ENCODE measurements at regions not wholly inside any gene's neighbourhood (a gene's known extent, or its start where the extent isn't known, plus 50 kb on each side); places are given as distances from the start of the nearest gene placed in this dataset.
"Not testable (repeated sequence)": the region's sequence is repeated elsewhere in the genome, so short reads cannot be mapped to it uniquely, and the experiment has no call there.

DNA sequence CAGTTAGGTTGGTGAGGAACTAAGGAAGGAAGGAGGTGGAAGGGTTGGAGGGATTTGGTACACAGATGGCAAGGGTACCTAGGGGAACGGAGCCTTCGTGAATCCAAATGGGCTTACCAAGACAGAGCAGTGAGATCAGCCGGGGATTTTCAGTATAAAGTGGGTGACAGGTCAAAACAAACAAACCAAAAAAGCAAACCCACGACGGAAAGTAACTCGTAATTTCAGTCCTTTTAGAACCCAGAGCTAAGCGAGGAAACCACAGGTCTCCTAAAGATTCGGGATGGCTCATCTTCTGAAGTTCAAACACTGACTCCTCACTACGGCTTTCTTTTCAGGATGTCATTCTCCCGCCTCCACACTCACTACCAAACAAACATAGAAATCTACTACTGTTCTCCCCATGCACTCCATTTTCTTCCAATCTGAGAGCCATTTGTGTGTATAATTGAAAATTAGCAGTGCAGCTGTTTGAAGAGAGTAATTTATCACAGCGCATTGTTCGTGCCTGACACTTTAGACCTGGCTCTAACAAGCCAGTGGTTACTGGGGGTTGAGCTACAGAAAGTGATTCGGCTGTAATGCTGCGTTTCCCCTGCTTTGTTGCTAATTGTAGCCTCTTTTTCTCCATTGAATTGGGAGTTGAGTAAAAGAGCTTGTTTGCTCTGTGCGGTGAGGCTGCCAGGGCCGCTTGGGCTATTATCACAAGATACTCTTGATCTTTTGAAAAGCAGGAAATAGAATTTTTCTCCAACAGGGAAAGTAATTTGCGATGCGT, 64.7 kb upstream of the CCDC39 start:
- H3K4me3 ChIP-seq (ENCODE audit: low read depth, low read length), result no peak overlapping the region
- DNase-seq (ENCODE audit: low read depth), result no peak

GRCh38 chr3:180747805-180748361, 68.6 kb upstream of the CCDC39 start:
- no peak overlapping the region for H3K4me3 ChIP-seq (ENCODE audit: low read depth, low read length)
- DNase-seq (ENCODE audit: low read depth), result no peak

GRCh38 chr3:180749322-180749721, 70.0 kb upstream of the CCDC39 start:
- DNase-seq (ENCODE audit: low read depth), result no peak
- no peak overlapping the region for H3K4me3 ChIP-seq (ENCODE audit: low read depth, low read length)

DNA sequence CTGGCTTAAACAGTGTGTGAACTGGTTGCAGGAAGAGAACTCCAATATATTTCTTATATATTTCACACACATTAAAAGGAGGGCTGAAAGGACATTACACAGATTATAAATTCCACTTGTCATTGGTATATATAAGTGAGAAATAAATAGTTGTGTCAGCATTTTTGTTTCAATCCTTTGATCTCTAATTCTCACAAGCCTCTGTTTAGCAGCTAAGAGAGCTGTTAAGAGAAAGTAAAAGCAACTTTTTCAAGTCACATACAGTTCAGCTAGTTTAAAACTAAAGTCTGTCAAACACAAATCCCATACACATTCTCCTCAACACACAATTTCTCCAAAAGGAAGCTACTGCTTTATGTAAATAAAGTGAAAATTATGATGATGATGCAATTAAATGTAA, 70.5 kb upstream of the CCDC39 start:
- no peak overlapping the region for H3K4me3 ChIP-seq (ENCODE audit: low read depth, low read length)
- no peak for DNase-seq (ENCODE audit: low read depth)

DNA sequence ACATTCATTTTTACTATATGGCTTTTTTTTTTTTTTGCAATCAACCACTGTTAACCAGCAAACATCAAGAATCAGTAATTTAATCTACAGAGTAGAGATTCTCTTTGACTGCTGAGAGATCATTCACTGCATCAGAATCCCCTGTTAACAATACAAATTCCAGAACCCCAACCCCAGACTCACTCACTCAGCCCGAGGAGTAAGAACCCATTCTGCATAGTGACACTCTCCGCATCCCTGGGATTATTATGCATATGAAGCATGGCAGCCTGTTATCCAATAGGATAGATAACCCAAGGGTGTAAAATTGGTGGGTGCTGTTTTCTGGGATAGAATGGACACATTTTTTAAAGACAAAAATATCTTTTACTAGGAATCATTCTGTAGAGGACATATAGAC, 76.3 kb upstream of the CCDC39 start:
- no peak overlapping the region for H3K4me3 ChIP-seq (ENCODE audit: low read depth, low read length)

GRCh38 chr3:180762866-180763265, 83.6 kb upstream of the CCDC39 start:
- H3K4me3 ChIP-seq (ENCODE audit: low read depth, low read length), result no peak overlapping the region
- no peak for DNase-seq (ENCODE audit: low read depth)

More for the DNA sequence above, 76.3 kb upstream of the CCDC39 start:
- no peak for DNase-seq (ENCODE audit: low read depth)

- no peak for DNase-seq (ENCODE audit: low read depth)
- H3K4me3 ChIP-seq (ENCODE audit: low read depth, low read length), result no peak overlapping the region
These were observed 85.2 kb upstream of the CCDC39 start for GRCh38 chr3:180764481-180764880.

GRCh38 chr3:180770639-180771038, 91.3 kb upstream of the CCDC39 start:
- no peak for DNase-seq (ENCODE audit: low read depth)
- H3K4me3 ChIP-seq (ENCODE audit: low read depth, low read length), result no peak overlapping the region

DNA sequence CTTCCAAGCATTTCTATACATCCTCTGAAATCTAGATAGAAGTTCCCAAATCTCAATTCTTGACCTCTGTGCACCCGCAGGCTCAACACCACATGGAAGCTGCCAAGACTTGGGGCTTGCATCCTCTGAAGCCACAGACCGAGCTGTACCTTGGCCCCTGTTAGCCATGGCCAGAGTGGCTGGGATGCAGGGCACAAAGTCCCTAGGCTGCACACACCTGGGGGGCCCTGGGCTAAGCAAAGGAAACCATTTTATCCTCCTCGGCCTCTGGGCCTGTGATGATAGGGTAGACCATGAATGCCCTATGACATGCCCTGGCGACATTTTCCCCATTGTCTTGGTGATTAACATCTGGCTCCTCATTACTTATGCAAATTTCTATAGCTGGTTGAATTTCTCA, 97.1 kb upstream of the CCDC39 start:
- no peak overlapping the region for H3K4me3 ChIP-seq (ENCODE audit: low read depth, low read length)
- DNase-seq (ENCODE audit: low read depth), result no peak

DNA sequence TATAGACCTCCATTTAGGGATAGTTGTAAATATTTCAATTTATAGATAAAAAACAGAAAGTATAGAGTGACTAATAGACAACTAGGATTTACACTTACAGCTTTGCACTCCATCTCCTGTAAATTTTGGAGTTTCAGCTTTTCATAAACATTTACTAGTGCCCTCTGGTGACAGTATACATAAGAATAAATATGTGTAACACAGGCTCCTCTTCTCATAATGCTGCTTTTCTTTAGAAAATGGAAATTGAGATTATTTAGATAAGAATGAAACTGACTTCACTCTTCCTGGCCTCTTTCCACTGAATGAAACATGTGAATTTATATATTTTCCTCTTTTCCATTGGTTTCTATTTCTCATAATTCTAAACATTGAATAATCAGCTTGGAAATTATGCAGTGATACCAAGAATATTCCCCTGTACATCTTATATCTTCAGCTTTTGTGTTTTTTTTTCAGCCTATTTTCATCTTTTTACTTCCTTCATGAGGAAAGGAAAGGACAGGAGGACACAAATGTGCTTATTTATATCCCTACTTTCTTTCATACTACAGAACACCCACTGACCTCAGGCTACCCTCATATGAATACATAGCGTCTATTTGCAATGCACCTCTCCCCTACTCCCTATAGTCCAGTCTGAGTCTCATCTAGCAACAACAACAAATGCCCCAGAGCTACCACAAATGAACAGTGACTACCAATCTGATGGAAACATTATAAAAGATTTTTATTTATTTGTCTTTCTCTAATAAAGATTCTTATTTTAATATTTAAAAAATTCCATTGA, 103.1 kb upstream of the CCDC39 start:
- no peak overlapping the region for H3K4me3 ChIP-seq (ENCODE audit: low read depth, low read length)
- DNase-seq (ENCODE audit: low read depth), result no peak

DNA sequence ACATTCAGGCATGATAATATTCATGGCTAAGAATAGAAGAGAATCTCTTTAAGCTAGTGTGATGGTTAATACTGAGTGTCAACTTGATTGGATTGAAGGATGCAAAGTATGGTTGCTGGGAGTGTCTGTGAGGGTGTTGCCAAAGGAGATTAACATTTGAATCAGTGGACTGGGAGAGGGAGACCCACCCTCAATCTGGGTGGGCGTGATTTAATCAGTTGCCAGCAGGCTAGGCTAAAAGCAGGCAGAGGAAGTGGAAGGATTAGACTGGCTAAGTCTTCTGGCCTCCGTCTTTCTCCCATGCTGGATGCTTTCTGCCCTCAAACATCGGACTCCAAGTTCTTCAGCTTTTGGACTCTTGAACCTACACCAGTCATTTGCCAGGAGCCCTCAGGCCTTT, 106.9 kb upstream of the CCDC39 start:
- DNase-seq (ENCODE audit: low read depth); H3K4me3 ChIP-seq (ENCODE audit: low read depth, low read length): not testable (repeated sequence)

DNA sequence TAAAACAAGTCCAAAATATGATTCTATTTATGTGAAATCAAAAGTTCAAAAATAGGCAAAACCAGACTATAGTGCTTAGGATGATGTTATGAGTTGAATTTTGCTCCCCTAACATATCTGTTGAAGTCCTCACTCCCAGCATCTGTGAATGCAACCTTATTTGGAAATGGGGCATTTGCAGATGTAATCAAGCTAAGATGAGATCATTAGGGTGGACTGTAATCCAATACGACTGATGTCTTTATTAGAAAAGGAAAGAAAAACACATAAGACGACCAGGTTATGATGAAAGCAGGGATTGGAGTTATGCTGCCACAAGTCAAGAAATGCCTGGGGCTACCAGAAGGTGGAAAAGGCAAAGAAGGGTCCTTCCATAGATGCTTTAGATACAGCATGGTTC, 110.5 kb upstream of the CCDC39 start:
- no peak for DNase-seq (ENCODE audit: low read depth)
- no peak overlapping the region for H3K4me3 ChIP-seq (ENCODE audit: low read depth, low read length)

DNA sequence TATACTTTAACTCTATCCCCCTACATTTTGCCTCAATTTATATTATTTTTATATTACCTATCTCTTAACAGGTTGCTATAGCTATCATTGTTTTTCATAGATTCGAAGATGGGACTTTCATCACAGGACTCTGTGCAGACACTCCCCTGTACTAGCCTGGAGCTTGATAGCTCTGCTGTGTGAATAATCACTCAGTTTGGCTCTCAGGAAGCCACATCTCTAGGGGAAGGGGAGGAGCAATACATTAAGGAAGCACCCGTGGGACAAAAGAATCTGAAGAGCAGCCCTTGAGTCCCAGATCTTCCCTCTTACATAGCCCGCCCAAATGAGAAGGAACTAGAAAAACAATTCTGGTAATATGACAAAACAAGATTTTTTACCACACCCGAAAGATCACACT, 114.3 kb upstream of the FXR1 start:
- no peak for DNase-seq (ENCODE audit: low read depth)
- H3K4me3 ChIP-seq (ENCODE audit: low read depth, low read length), result no peak overlapping the region

DNA sequence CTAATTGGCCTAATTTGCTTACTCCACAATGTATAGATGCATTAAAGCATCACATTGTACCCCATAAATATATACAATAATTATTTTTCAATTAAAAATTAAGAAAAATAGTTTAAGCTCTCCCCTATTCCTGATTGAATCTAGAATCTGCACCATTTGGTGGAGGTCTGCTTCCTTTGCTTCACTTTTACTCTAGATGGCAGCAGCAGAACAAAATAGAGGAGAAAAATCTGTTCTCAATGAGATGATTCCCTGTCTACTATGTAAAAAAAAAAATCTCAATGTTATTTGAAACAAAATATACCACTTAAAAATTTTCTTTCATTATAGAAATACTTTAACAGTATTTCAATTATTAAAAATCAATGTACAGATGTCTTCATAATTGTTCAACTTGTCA, 109.6 kb upstream of the FXR1 start:
- DNase-seq (ENCODE audit: low read depth), result no peak
- H3K4me3 ChIP-seq (ENCODE audit: low read depth, low read length), result no peak overlapping the region

DNA sequence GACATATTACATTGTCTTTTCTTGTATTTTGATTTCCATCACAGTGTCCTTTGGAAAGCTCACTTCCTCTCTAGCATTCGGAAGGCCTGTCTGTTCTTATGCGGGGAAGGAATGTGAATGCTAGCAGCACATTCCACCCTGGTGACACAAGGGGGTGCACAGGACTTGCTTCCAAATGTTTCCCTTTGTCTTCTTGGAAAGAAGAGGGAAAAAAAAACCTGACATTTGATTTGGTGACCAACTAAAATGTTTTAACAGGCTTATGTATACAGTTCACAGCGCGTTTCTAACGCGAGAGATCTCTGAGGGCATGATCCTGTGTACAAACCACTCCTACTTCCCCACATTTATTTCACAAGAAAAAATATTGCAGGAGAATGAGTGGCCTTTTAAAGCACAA, 107.6 kb upstream of the FXR1 start:
- peak; percentile 11 for DNase-seq (ENCODE audit: low read depth)
- H3K4me3 ChIP-seq (ENCODE audit: low read depth, low read length), result no peak overlapping the region

GRCh38 chr3:180808823-180809575, 103.5 kb upstream of the FXR1 start:
- DNase-seq (ENCODE audit: low read depth), result no peak
- H3K4me3 ChIP-seq (ENCODE audit: low read depth, low read length), result no peak overlapping the region

GRCh38 chr3:180820400-180820799, 92.1 kb upstream of the FXR1 start:
- DNase-seq (ENCODE audit: low read depth), result no peak
- no peak overlapping the region for H3K4me3 ChIP-seq (ENCODE audit: low read depth, low read length)

DNA sequence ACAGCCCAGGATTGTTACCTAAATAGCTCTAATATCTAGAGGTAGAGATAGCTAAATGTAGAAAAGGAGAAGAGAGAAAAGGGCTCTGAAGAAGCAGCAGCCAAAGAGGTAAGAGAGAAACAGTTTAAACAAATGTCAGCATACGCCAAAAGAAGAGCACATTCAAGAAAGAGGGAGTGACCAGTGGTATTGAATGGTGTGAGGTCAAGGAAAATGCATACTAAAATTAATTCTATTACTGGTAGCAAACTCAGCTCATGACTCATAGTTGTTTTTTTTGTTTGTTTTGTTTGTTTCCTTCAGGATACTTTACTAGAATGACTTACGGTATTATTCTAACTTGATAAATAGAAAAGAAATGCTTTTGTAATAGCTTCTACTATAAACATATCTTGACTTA, 86.5 kb upstream of the FXR1 start:
- H3K4me3 ChIP-seq (ENCODE audit: low read depth, low read length), result no peak overlapping the region
- no peak for DNase-seq (ENCODE audit: low read depth)

DNA sequence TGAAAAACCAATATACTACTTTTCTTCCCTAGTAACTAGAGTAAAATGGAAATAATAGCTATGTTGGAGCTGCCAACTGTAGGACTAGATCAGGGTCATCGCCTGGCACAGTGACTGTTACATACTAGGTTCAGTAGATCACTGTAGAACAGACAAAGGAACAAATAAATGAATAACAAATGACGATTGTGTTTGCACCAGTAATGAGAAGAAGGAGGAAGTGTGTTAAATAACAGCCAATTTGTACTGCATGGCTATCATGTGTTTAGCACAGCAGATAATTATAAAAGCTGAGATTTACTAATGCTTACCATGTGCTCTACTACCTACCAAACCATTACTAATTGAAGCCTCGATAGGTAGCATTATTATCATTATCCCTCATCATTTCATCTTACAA, 85.3 kb upstream of the FXR1 start:
- DNase-seq (ENCODE audit: low read depth), result no peak
- no peak overlapping the region for H3K4me3 ChIP-seq (ENCODE audit: low read depth, low read length)

Measured in skeletal muscle cell (primary cell).